Thymus (tissue), 11 donors: ENCODE measurements at regions not wholly inside any gene's neighbourhood (a gene's known extent, or its start where the extent isn't known, plus 50 kb on each side); places are given as distances from the start of the nearest gene placed in this dataset.

Experiments
- DNase-seq, 9 donors: peaks; one replicate each; pipeline ENCODE4 v3.0.0-alpha.2; 2013; ENCODE audit warnings: low spot score in 9 of 9, low read depth in 6 of 9, missing footprints in 1 of 9
- H3K27ac ChIP-seq, 2 donors: one replicate each; pipeline ENCODE4 v1.5.1; 2013; ENCODE audit warnings: control low read depth in 1 of 2, low read depth in 1 of 2, low read length in 1 of 2, mild to moderate bottlenecking in 1 of 2, moderate library complexity in 1 of 2
- H3K27me3 ChIP-seq, 2 donors: one replicate each; pipeline ENCODE4 v1.5.1; 2013; ENCODE audit warnings: low read length in 1 of 2; ENCODE audit not compliant: control insufficient read depth in 2 of 2, insufficient read depth in 1 of 2
- H3K36me3 ChIP-seq, 2 donors: one replicate each; pipeline ENCODE4 v1.5.1; 2013; ENCODE audit warnings: low read length in 1 of 2, mild to moderate bottlenecking in 1 of 2, moderate library complexity in 1 of 2; ENCODE audit not compliant: control insufficient read depth in 2 of 2, insufficient read depth in 2 of 2
- H3K4me1 ChIP-seq, 2 donors: one replicate each; pipeline ENCODE4 v1.5.1; 2013; ENCODE audit warnings: low read length in 2 of 2; ENCODE audit not compliant: control insufficient read depth in 2 of 2, insufficient read depth in 2 of 2
- H3K4me3 ChIP-seq, 2 donors: one replicate each; pipeline ENCODE4 v1.5.1; 2013; ENCODE audit warnings: low read length in 2 of 2, control low read depth in 1 of 2, mild to moderate bottlenecking in 1 of 2
- H3K9me3 ChIP-seq, 2 donors: one replicate each; pipeline ENCODE4 v1.5.1; 2013; ENCODE audit warnings: low read length in 1 of 2, mild to moderate bottlenecking in 1 of 2; ENCODE audit not compliant: control insufficient read depth in 2 of 2, insufficient read depth in 1 of 2
- WGBS: extraction: QIAGEN DNeasy Blood & Tissue Kit; methylation state at CpG from one replicate; pipeline ENCODE4 v1.1.7; 2013; 5-methylcytosine and 5-hydroxymethylcytosine counted together
- donor health status: healthy.

GRCh38 chr10:89153971-89154370 lies 53.1 kb downstream of the CH25H start:
- H3K27ac ChIP-seq = no peak overlapping the region
- H3K36me3 ChIP-seq = no peaks in the 10 kb centered on the region
- H3K9me3 ChIP-seq = no peaks in the 10 kb centered on the region
- no peaks in the 10 kb centered on the region for H3K4me1 ChIP-seq
- WGBS = 99% methylated on average over 1 of the region's 1 CpG
- DNase-seq = no peak
- no peaks in the 10 kb centered on the region for H3K27me3 ChIP-seq
- no peak overlapping the region for H3K4me3 ChIP-seq

GRCh38 chr10:89153116-89153515 lies 54.0 kb downstream of the CH25H start:
- Histone ChIP-seq H3K27ac (no peak overlapping the region), H3K4me3 (no peak overlapping the region), H3K9me3 (no peaks in the 10 kb centered on the region), H3K36me3 (no peaks in the 10 kb centered on the region), H3K27me3 (no peaks in the 10 kb centered on the region), H3K4me1 (no peaks in the 10 kb centered on the region)
- WGBS = 93% methylated on average over 3 of the region's 3 CpGs
- DNase-seq = no peak

- 94% methylated on average over 2 of the region's 2 CpGs for WGBS
- Histone ChIP-seq H3K27ac (no peak overlapping the region), H3K4me3 (no peak overlapping the region), H3K27me3 (no peaks in the 10 kb centered on the region), H3K4me1 (no peaks in the 10 kb centered on the region), H3K36me3 (no peaks in the 10 kb centered on the region), H3K9me3 (no peaks in the 10 kb centered on the region)
- DNase-seq = no peak
Measured at GRCh38 chr10:89151857-89152256, 55.3 kb downstream of the CH25H start.

GRCh38 chr10:89148061-89148460 lies 59.1 kb downstream of the CH25H start:
- Histone ChIP-seq H3K9me3 (no peaks in the 10 kb centered on the region), H3K27ac (no peak overlapping the region), H3K4me3 (no peak overlapping the region), H3K36me3 (no peaks in the 10 kb centered on the region), H3K4me1 (no peaks in the 10 kb centered on the region), H3K27me3 (no peaks in the 10 kb centered on the region)
- WGBS = 98% methylated on average over 5 of the region's 5 CpGs
- no peak for DNase-seq

GRCh38 chr10:89147256-89147655 lies 59.9 kb downstream of the CH25H start:
- DNase-seq = no peak
- H3K4me3 ChIP-seq = no peak overlapping the region
- no peaks in the 10 kb centered on the region for H3K36me3 ChIP-seq
- no peaks in the 10 kb centered on the region for H3K9me3 ChIP-seq
- H3K4me1 ChIP-seq = no peaks in the 10 kb centered on the region
- 98% methylated on average over 2 of the region's 2 CpGs for WGBS
- no peak overlapping the region for H3K27ac ChIP-seq
- H3K27me3 ChIP-seq = no peaks in the 10 kb centered on the region

GRCh38 chr10:89144836-89145235 lies 62.3 kb downstream of the CH25H start:
- no peak overlapping the region for H3K27ac ChIP-seq
- H3K9me3 ChIP-seq = no peaks in the 10 kb centered on the region
- no peak overlapping the region for H3K4me3 ChIP-seq
- no peaks in the 10 kb centered on the region for H3K27me3 ChIP-seq
- WGBS = 48% methylated on average over 4 of the region's 4 CpGs
- no peaks in the 10 kb centered on the region for H3K36me3 ChIP-seq
- DNase-seq = no peak
- no peaks in the 10 kb centered on the region for H3K4me1 ChIP-seq

GRCh38 chr10:89142590-89142989 lies 64.5 kb downstream of the CH25H start:
- Histone ChIP-seq H3K4me3 (no peak overlapping the region), H3K4me1 (no peaks in the 10 kb centered on the region), H3K9me3 (no peaks in the 10 kb centered on the region), H3K36me3 (no peaks in the 10 kb centered on the region), H3K27me3 (no peaks in the 10 kb centered on the region), H3K27ac (no peak overlapping the region)
- WGBS = 93% methylated on average over 2 of the region's 2 CpGs
- no peak for DNase-seq

GRCh38 chr10:89138755-89139490 lies 68.2 kb downstream of the CH25H start:
- no peaks in the 10 kb centered on the region for H3K27me3 ChIP-seq
- 95% methylated on average over 1 of the region's 1 CpG for WGBS
- no peak for DNase-seq
- no peaks in the 10 kb centered on the region for H3K36me3 ChIP-seq
- H3K9me3 ChIP-seq = no peaks in the 10 kb centered on the region
- H3K27ac ChIP-seq = no peak overlapping the region
- H3K4me1 ChIP-seq = no peaks in the 10 kb centered on the region
- H3K4me3 ChIP-seq = no peak overlapping the region

- H3K9me3 ChIP-seq = no peaks in the 10 kb centered on the region
- H3K4me1 ChIP-seq = no peaks in the 10 kb centered on the region
- no peak overlapping the region for H3K27ac ChIP-seq
- no peaks in the 10 kb centered on the region for H3K36me3 ChIP-seq
- no peaks in the 10 kb centered on the region for H3K27me3 ChIP-seq
- no peak for DNase-seq
- no peak overlapping the region for H3K4me3 ChIP-seq
Measured at GRCh38 chr10:89134963-89135362, 72.2 kb downstream of the CH25H start.
